Kidney (tissue), 13 donors: ENCODE measurements at regions not wholly inside any gene's neighbourhood (a gene's known extent, or its start where the extent isn't known, plus 50 kb on each side); places are given as distances from the start of the nearest gene placed in this dataset.

Experiments
- DNase-seq, 5 donors: peaks; one replicate each; pipeline ENCODE4 v3.0.0-alpha.2; 2013 to 2020
- FAIRE-seq: peaks from 2 replicates; lab custom pipeline; 2012; peaks lifted over from hg19 to GRCh38; lab: Jason Lieb, UNC
- H3K27ac ChIP-seq, 2 donors: one replicate each; pipeline ENCODE4 v1.7.0; 2013; ENCODE audit warnings: low read depth in 2 of 2, low read length in 2 of 2, inconsistent platforms in 1 of 2
- H3K27me3 ChIP-seq: one replicate; pipeline ENCODE4 v1.7.1; 2013; ENCODE audit warnings: low read length, inconsistent platforms; ENCODE audit not compliant: control insufficient read depth, insufficient read depth
- H3K36me3 ChIP-seq, 3 donors: one replicate each; pipeline versions ENCODE4 v1.7.0 to v1.7.1; 2013; ENCODE audit warnings: low read length in 3 of 3, control low read depth in 1 of 3, inconsistent platforms in 1 of 3; ENCODE audit not compliant: insufficient read depth in 3 of 3, control insufficient read depth in 2 of 3
- H3K4me1 ChIP-seq, 3 donors: one replicate each; pipeline versions ENCODE4 v1.7.0 to v1.7.1; 2013; ENCODE audit warnings: low read length in 3 of 3, inconsistent platforms in 1 of 3, low read depth in 1 of 3; ENCODE audit not compliant: control insufficient read depth in 2 of 3, insufficient read depth in 2 of 3
- H3K4me3 ChIP-seq, 3 donors: one replicate each; pipeline versions ENCODE4 v1.7.0 to v1.8.1; 2013; ENCODE audit warnings: low read length in 3 of 3, control low read depth in 1 of 3, inconsistent platforms in 1 of 3
- H3K9ac ChIP-seq, 3 donors: one replicate each; pipeline versions ENCODE4 v1.7.0 to v1.7.1; 2013; ENCODE audit warnings: low read length in 3 of 3, control low read depth in 1 of 3, inconsistent platforms in 1 of 3
- H3K9me3 ChIP-seq, 3 donors: one replicate each; pipeline versions ENCODE4 v1.7.0 to v1.7.1; 2013; ENCODE audit warnings: low read length in 3 of 3, control low read depth in 1 of 3, inconsistent platforms in 1 of 3; ENCODE audit not compliant: control insufficient read depth in 2 of 3, insufficient read depth in 1 of 3
- intact Hi-C: fragments of 100-400 bp; cut with DNase I; formaldehyde crosslinking; loops from one replicate; pipeline ENCODE4 v1.11.1; 2022
- TF ChIP-seq, protein P1 (sequence below): IDR thresholded peaks from 3 replicates; pipeline ENCODE4 v1.5.1; 2012; ENCODE audit warnings: mild to moderate bottlenecking, moderate library complexity, borderline replicate concordance; ENCODE audit not compliant: insufficient read depth; ENCODE audit errors: extremely low read depth
- donor health status: control.
- donor health status: control.
- donor health status: control.
- donor health status: control.
- donor health status: control.
- donor health status: DM: yes; HTN: yes; CAD: no.
- donor health status: Normal renal cell carcinoma (clear cell type).

- intact Hi-C loops, result no loop called here
- no peaks in the 10 kb centered on the region for H3K36me3 ChIP-seq
- FAIRE-seq, result no peak
These were observed 123.0 kb upstream of the CEP162 start for GRCh38 chr6:84350397-84350796.

GRCh38 chr6:84349542-84349941, 122.1 kb upstream of the CEP162 start:
- intact Hi-C loops, result no loop called here
- FAIRE-seq, result no peak
- no peaks in the 10 kb centered on the region for H3K9me3 ChIP-seq

More at GRCh38 chr6:84350397-84350796, 123.0 kb upstream of the CEP162 start:
- Histone ChIP-seq H3K27me3 (no peaks in the 10 kb centered on the region), H3K4me3 (no peak overlapping the region), H3K9ac (no peak overlapping the region), H3K4me1 (no peaks in the 10 kb centered on the region), H3K27ac (no peak overlapping the region), H3K9me3 (no peaks in the 10 kb centered on the region)
- TF ChIP-seq, protein P1, sequence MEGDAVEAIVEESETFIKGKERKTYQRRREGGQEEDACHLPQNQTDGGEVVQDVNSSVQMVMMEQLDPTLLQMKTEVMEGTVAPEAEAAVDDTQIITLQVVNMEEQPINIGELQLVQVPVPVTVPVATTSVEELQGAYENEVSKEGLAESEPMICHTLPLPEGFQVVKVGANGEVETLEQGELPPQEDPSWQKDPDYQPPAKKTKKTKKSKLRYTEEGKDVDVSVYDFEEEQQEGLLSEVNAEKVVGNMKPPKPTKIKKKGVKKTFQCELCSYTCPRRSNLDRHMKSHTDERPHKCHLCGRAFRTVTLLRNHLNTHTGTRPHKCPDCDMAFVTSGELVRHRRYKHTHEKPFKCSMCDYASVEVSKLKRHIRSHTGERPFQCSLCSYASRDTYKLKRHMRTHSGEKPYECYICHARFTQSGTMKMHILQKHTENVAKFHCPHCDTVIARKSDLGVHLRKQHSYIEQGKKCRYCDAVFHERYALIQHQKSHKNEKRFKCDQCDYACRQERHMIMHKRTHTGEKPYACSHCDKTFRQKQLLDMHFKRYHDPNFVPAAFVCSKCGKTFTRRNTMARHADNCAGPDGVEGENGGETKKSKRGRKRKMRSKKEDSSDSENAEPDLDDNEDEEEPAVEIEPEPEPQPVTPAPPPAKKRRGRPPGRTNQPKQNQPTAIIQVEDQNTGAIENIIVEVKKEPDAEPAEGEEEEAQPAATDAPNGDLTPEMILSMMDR, result no peak
- no peak for DNase-seq

GRCh38 chr6:84348801-84349200, 121.4 kb upstream of the CEP162 start:
- Histone ChIP-seq H3K27ac (no peak overlapping the region), H3K27me3 (no peaks in the 10 kb centered on the region), H3K9ac (no peak overlapping the region), H3K4me3 (no peak overlapping the region), H3K9me3 (no peaks in the 10 kb centered on the region), H3K4me1 (no peaks in the 10 kb centered on the region), H3K36me3 (no peaks in the 10 kb centered on the region)
- FAIRE-seq (no peak), DNase-seq (no peak)
- intact Hi-C loops, result no loop called here
- TF ChIP-seq, protein P1, result no peak

More at GRCh38 chr6:84349542-84349941, 122.1 kb upstream of the CEP162 start:
- Histone ChIP-seq H3K27me3 (no peaks in the 10 kb centered on the region), H3K36me3 (no peaks in the 10 kb centered on the region), H3K4me3 (no peak overlapping the region), H3K4me1 (no peaks in the 10 kb centered on the region), H3K9ac (no peak overlapping the region), H3K27ac (no peak overlapping the region)
- TF ChIP-seq, protein P1, result no peak
- no peak for DNase-seq

- no peak for FAIRE-seq
- DNase-seq, result no peak
- intact Hi-C loops, result no loop called here
These were observed 118.9 kb upstream of the CEP162 start for GRCh38 chr6:84346372-84346771.

More at GRCh38 chr6:84346372-84346771, 118.9 kb upstream of the CEP162 start:
- Histone ChIP-seq H3K4me3 (no peak overlapping the region), H3K9me3 (no peaks in the 10 kb centered on the region), H3K36me3 (no peaks in the 10 kb centered on the region), H3K9ac (no peak overlapping the region), H3K27ac (no peak overlapping the region), H3K4me1 (no peaks in the 10 kb centered on the region), H3K27me3 (no peaks in the 10 kb centered on the region)
- TF ChIP-seq, protein P1, result no peak
